HUES6 (cell line): ENCODE measurements at regions not wholly inside any gene's neighbourhood (a gene's known extent, or its start where the extent isn't known, plus 50 kb on each side); places are given as distances from the start of the nearest gene placed in this dataset.

Experiments
- H3K27ac ChIP-seq: 2 replicates; pipeline ENCODE4 v1.7.0; 2013; ENCODE audit warnings: low read depth, mild to moderate bottlenecking, low read length, inconsistent platforms
- H3K27me3 ChIP-seq: 2 replicates; pipeline ENCODE4 v1.6.1; 2013; ENCODE audit warnings: low read length; ENCODE audit not compliant: control insufficient read depth, insufficient read depth
- H3K36me3 ChIP-seq: 2 replicates; pipeline ENCODE4 v1.6.1; 2013; ENCODE audit warnings: low read length; ENCODE audit not compliant: control insufficient read depth, insufficient read depth
- H3K4me1 ChIP-seq: 2 replicates; pipeline ENCODE4 v1.6.1; 2013; ENCODE audit warnings: low read length; ENCODE audit not compliant: control insufficient read depth, insufficient read depth
- H3K4me3 ChIP-seq: 2 replicates; pipeline ENCODE4 v1.5.1; 2013; ENCODE audit warnings: low read depth, low read length
- H3K9ac ChIP-seq: one replicate; pipeline ENCODE4 v1.6.1; 2013; ENCODE audit warnings: mild to moderate bottlenecking, low read length
- H3K9me3 ChIP-seq: 2 replicates; pipeline ENCODE4 v1.6.1; 2013; ENCODE audit warnings: low read depth, low read length; ENCODE audit not compliant: control insufficient read depth, insufficient read depth

GRCh38 chr12:13843841-13844240, 137.6 kb downstream of the GRIN2B start:
- no peak overlapping the region for H3K9ac ChIP-seq
- no peak overlapping the region for H3K4me3 ChIP-seq
- no peaks in the 10 kb centered on the region for H3K4me1 ChIP-seq
- H3K27ac ChIP-seq: no peak overlapping the region
- H3K36me3 ChIP-seq: no peaks in the 10 kb centered on the region
- no peaks in the 10 kb centered on the region for H3K9me3 ChIP-seq
- H3K27me3 ChIP-seq: peaks cover 65% of the 10 kb centered on the region; the same call in 1 of the 2 replicates

DNA sequence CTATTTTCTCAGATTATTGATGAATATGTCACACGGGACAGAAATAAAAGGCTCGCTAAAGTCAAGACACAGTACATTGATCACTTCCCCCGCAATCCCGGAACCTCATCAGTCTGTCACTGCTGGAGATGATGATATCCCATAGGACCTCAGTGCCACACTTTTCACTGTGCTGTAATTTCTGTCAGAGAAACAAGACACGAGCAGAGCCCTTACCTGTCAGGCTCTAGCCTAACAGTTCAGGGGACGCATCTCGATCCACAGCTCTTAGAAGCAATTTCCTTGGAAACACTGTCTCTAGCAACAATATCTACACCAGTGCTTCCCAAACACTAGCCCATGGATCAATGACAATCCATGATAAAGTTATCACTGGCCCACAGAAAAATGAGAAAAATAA, 140.0 kb downstream of the GRIN2B start:
- no peak overlapping the region for H3K9ac ChIP-seq
- no peak overlapping the region for H3K27ac ChIP-seq
- H3K36me3 ChIP-seq: no peaks in the 10 kb centered on the region
- H3K4me3 ChIP-seq: no peak overlapping the region
- no peaks in the 10 kb centered on the region for H3K4me1 ChIP-seq
- H3K27me3 ChIP-seq: peaks cover 55% of the 10 kb centered on the region; the same call in 1 of the 2 replicates
- no peaks in the 10 kb centered on the region for H3K9me3 ChIP-seq

DNA sequence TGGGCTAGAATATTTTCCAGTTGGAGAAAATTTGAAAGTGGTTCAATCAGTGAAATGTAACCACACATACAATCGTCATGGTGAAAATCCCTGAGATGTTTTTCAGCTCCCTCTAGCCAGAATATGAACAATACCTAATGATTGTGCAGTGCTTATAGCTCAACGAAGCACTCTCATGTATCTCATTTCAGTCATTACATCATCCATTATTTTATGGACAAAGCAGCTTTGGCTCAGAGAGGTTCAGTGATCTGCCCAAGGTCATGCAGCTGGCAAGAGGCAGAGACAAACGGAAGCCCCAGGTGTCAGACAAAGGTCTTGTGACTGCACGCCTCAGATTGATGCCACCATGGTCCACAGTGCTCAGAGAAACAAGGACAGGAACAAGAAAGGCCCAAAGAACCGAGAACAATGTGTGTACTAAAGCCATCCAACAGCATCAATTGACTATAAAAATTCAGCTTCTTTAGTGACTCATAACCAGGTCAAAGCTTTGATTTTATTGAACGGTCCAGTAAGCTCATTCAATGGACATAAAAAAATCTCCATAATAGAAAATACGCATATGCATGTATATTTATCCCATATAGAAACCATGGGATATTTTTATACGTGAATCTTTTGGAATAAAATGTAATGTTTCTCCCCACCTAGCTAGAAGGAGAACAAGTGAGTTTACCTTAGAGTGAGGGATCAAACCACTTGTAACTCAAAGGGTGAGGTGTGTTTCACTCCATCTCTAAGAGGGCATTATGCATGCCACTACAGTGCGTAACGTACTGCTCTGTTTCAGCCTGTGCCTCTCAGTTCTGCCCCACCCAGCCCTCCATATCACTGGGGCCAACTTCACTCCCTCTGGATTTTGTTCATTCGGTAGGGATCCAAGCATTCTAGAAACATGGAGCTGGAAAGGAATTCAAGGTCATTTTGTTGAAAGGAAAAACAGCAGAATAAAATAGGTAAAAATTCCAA, 141.8 kb downstream of the GRIN2B start:
- H3K9ac ChIP-seq: no peak overlapping the region
- H3K27ac ChIP-seq: no peak overlapping the region
- H3K4me3 ChIP-seq: no peak overlapping the region
- no peaks in the 10 kb centered on the region for H3K9me3 ChIP-seq
- H3K36me3 ChIP-seq: no peaks in the 10 kb centered on the region
- H3K27me3 ChIP-seq: peaks cover 40% of the 10 kb centered on the region; the same call in 1 of the 2 replicates
- H3K4me1 ChIP-seq: no peaks in the 10 kb centered on the region

- Histone ChIP-seq H3K36me3 (no peaks in the 10 kb centered on the region), H3K27ac (no peak overlapping the region), H3K9me3 (no peaks in the 10 kb centered on the region), H3K4me1 (no peaks in the 10 kb centered on the region), H3K27me3 (peaks cover 23% of the 10 kb centered on the region; the same call in 1 of the 2 replicates), H3K9ac (no peak overlapping the region), H3K4me3 (no peak overlapping the region)
These were observed 145.3 kb downstream of the GRIN2B start for GRCh38 chr12:13836099-13836498.

- H3K36me3 ChIP-seq: no peaks in the 10 kb centered on the region
- no peaks in the 10 kb centered on the region for H3K9me3 ChIP-seq
- no peak overlapping the region for H3K27ac ChIP-seq
- peaks cover 19% of the 10 kb centered on the region; the same call in 1 of the 2 replicates for H3K27me3 ChIP-seq
- peaks cover 2% of the 10 kb centered on the region; the same call in 1 of the 2 replicates for H3K4me1 ChIP-seq
- H3K9ac ChIP-seq: no peak overlapping the region
- H3K4me3 ChIP-seq: no peak overlapping the region
These were observed 145.8 kb downstream of the GRIN2B start for GRCh38 chr12:13835652-13836051.

- Histone ChIP-seq H3K4me1 (peaks cover 4% of the 10 kb centered on the region; the same call in 1 of the 2 replicates), H3K9ac (no peak overlapping the region), H3K27ac (no peak overlapping the region), H3K4me3 (no peak overlapping the region), H3K36me3 (no peaks in the 10 kb centered on the region), H3K27me3 (peaks cover 13% of the 10 kb centered on the region; the same call in 1 of the 2 replicates), H3K9me3 (no peaks in the 10 kb centered on the region)
These were observed 147.2 kb downstream of the GRIN2B start for GRCh38 chr12:13834241-13834640.

DNA sequence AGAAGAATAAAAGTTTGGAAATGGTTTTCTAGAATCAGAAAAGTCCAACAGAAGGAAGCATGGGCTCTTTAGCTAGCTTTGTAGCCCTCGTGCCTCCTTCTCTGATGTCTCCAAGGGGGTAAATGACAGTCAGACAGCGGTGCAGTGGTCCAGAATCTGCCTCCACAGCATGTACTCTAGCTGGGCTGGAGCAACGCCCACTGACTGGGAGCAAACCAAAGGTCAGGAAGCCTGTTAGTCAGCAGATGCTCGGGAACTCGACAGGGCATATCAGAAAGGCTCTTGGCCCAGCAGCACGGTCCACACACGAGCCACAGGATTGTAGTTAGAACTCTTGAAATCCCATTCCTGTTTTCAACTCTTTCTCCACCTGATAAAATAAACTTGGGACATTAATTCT, 164.3 kb downstream of the GRIN2B start:
- Histone ChIP-seq H3K9me3 (no peaks in the 10 kb centered on the region), H3K27me3 (no peaks in the 10 kb centered on the region), H3K27ac (no peak overlapping the region), H3K36me3 (no peaks in the 10 kb centered on the region), H3K4me1 (no peaks in the 10 kb centered on the region), H3K4me3 (no peak overlapping the region), H3K9ac (no peak overlapping the region)

GRCh38 chr12:13816394-13816793, 165.0 kb downstream of the GRIN2B start:
- no peaks in the 10 kb centered on the region for H3K27me3 ChIP-seq
- no peak overlapping the region for H3K27ac ChIP-seq
- H3K36me3 ChIP-seq: no peaks in the 10 kb centered on the region
- no peak overlapping the region for H3K4me3 ChIP-seq
- no peaks in the 10 kb centered on the region for H3K4me1 ChIP-seq
- no peaks in the 10 kb centered on the region for H3K9me3 ChIP-seq
- H3K9ac ChIP-seq: no peak overlapping the region

DNA sequence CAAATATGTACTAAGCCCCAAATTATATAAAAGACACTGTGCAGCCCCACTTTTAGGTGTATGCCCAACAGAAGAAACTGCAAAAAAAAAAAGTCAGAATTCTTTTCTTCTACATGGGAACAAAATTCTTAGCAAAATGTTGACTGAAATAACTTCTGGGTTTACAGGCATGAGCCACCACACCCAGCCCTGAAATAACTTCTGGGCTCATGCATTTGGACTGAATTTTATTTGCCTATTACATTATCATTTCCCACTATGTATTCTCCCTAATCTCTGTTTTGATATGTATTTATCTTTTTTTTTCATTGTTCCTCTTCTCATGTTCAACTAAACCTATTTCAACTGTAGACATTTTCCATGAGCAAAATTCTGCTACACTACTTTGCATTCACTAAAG, 169.2 kb downstream of the GRIN2B start:
- H3K9ac ChIP-seq: no peak overlapping the region
- H3K4me1 ChIP-seq: no peaks in the 10 kb centered on the region
- no peaks in the 10 kb centered on the region for H3K27me3 ChIP-seq
- no peaks in the 10 kb centered on the region for H3K9me3 ChIP-seq
- no peaks in the 10 kb centered on the region for H3K36me3 ChIP-seq
- no peak overlapping the region for H3K27ac ChIP-seq
- no peak overlapping the region for H3K4me3 ChIP-seq

GRCh38 chr12:13811061-13811460, 170.3 kb downstream of the GRIN2B start:
- Histone ChIP-seq H3K27me3 (no peaks in the 10 kb centered on the region), H3K4me1 (no peaks in the 10 kb centered on the region), H3K36me3 (no peaks in the 10 kb centered on the region), H3K27ac (no peak overlapping the region), H3K4me3 (no peak overlapping the region), H3K9me3 (no peaks in the 10 kb centered on the region), H3K9ac (no peak overlapping the region)

GRCh38 chr12:13805041-13805440, 176.4 kb downstream of the GRIN2B start:
- Histone ChIP-seq H3K9me3 (no peaks in the 10 kb centered on the region), H3K9ac (no peak overlapping the region), H3K36me3 (no peaks in the 10 kb centered on the region), H3K4me3 (no peak overlapping the region), H3K4me1 (no peaks in the 10 kb centered on the region; the same call in 1 of the 2 replicates), H3K27me3 (peaks cover 8% of the 10 kb centered on the region), H3K27ac (no peak overlapping the region)
